HCT116 (cell line): ENCODE measurements at regions not wholly inside any gene's neighbourhood (a gene's known extent, or its start where the extent isn't known, plus 50 kb on each side); places are given as distances from the start of the nearest gene placed in this dataset.

Experiments used
- ATAC-seq: fragments of 200-7000 bp; cut with Tn5 transposase; 2 replicates; pipeline ENCODE4 v1.9.1; 2020; ENCODE audit warnings: mild to moderate bottlenecking, moderate library complexity
- BruUV-seq: library from RNA; stranded (reverse); fragments of 400-500 nt; replicated peaks from 2 replicates; lab custom pipeline; 2021; lab: Mats Ljungman, UMichigan
- CTCF ChIA-PET: fragments of 300-600 bp; sonication (Branson Sonifier 250); formaldehyde crosslinking; loops from one replicate; lab custom pipeline; 2021; ENCODE audit warnings: antibody characterized with exemption; lab: Charles Lee
- POLR2A ChIA-PET: fragments of 300-600, 350-600 bp; sonication (Branson Sonifier 250); formaldehyde crosslinking; loops from one replicate; lab custom pipeline; 2021; ENCODE audit warnings: antibody characterized with exemption; lab: Charles Lee
- RAD21 ChIA-PET, 2 experiments: fragments of 300-600 bp; sonication (Branson Sonifier 250); formaldehyde crosslinking; loops; one replicate each; lab custom pipeline; 2023; ENCODE audit warnings: low total read pairs in 2 of 2; ENCODE audit not compliant: uncharacterized antibody in 2 of 2, unreplicated experiment in 2 of 2, low non-redundant PET in 1 of 2; lab: Charles Lee
- DNase-seq: peaks from one replicate; pipeline ENCODE4 v3.0.0-alpha.2; 2010; ENCODE audit warnings: low read depth, low spot score
- H2AFZ ChIP-seq: fragments of 200-600 bp; shearing (Covaris generic), sonication (generic); 2 replicates; pipeline ENCODE4 v1.6.1; 2017; ENCODE audit warnings: low read depth, mixed run types, mixed read lengths, antibody characterized with exemption, low read length; ENCODE audit not compliant: poor library complexity, severe bottlenecking
- H3K27ac ChIP-seq: 2 replicates; pipeline ENCODE4 v1.5.1; 2012; ENCODE audit warnings: low read depth, low read length
- H3K27me3 ChIP-seq: fragments of 200-600 bp; sonication (generic); 2 replicates; pipeline ENCODE4 v1.6.1; 2016; ENCODE audit warnings: mixed run types, low read length, mixed read lengths; ENCODE audit not compliant: insufficient read depth
- H3K36me3 ChIP-seq, 2 experiments: fragments of 200-500 bp in 1 of 2; fragments of 200-600 bp in 1 of 2; sonication (Bioruptor generic) in 1 of 2; sonication (generic) in 1 of 2; 2 replicates each; pipeline versions ENCODE4 v1.5.1 to v1.6.1; 2014 to 2016; ENCODE audit warnings: low read length in 2 of 2, inconsistent platforms in 1 of 2, mixed read lengths in 1 of 2, mixed run types in 1 of 2; ENCODE audit not compliant: insufficient read depth in 2 of 2, control insufficient read depth in 1 of 2
- H3K4me1 ChIP-seq, 2 experiments: fragments of 200-600 bp in 1 of 2; sonication (generic) in 1 of 2; 2 replicates each; pipeline versions ENCODE4 v1.5.1 to v1.6.1; 2012 to 2017; ENCODE audit warnings: low read length in 2 of 2, inconsistent platforms in 1 of 2, mild to moderate bottlenecking in 1 of 2, mixed read lengths in 1 of 2, mixed run types in 1 of 2, moderate library complexity in 1 of 2; ENCODE audit not compliant: insufficient read depth in 2 of 2, control insufficient read depth in 1 of 2
- H3K4me2 ChIP-seq: fragments of 200-600 bp; sonication (generic); 2 replicates; pipeline ENCODE4 v1.6.1; 2017; ENCODE audit warnings: mixed run types, low read length, mixed read lengths
- H3K4me3 ChIP-seq, 2 experiments: fragments of 200-600 bp in 1 of 2; sonication (generic) in 1 of 2; replicated peaks in 1 of 2; 2 replicates each; pipeline ENCODE4 v1.5.1; 2011 to 2016; ENCODE audit warnings: low read length in 2 of 2, control low read depth in 1 of 2, low read depth in 1 of 2, mild to moderate bottlenecking in 1 of 2, mixed read lengths in 1 of 2, mixed run types in 1 of 2
- H3K79me2 ChIP-seq: fragments of 200-600 bp; sonication (generic); 2 replicates; pipeline ENCODE4 v1.6.1; 2017; ENCODE audit warnings: mild to moderate bottlenecking, mixed run types, low read length, moderate library complexity, mixed read lengths; ENCODE audit not compliant: insufficient read depth
- H3K9ac ChIP-seq: fragments of 200-600 bp; sonication (generic); 2 replicates; pipeline ENCODE4 v1.6.1; 2016; ENCODE audit warnings: low read length, mixed read lengths
- H3K9me2 ChIP-seq: fragments of 200-600 bp; sonication (generic), shearing (Covaris generic); 2 replicates; pipeline ENCODE4 v1.6.1; 2017; ENCODE audit warnings: mixed run types, mild to moderate bottlenecking, moderate library complexity; ENCODE audit not compliant: insufficient read depth
- H3K9me3 ChIP-seq, 2 experiments: fragments of 200-500 bp in 1 of 2; fragments of 200-600 bp in 1 of 2; sonication (Bioruptor generic) in 1 of 2; sonication (generic) in 1 of 2; 2 replicates each; pipeline ENCODE4 v1.6.1; 2014 to 2017; ENCODE audit warnings: low read length in 2 of 2, mixed read lengths in 2 of 2, inconsistent platforms in 1 of 2, low read depth in 1 of 2, mild to moderate bottlenecking in 1 of 2, mixed run types in 1 of 2, moderate library complexity in 1 of 2; ENCODE audit not compliant: control insufficient read depth in 1 of 2, insufficient read depth in 1 of 2
- H4K20me1 ChIP-seq: fragments of 200-600 bp; sonication (generic), shearing (Covaris generic); 2 replicates; pipeline ENCODE4 v1.6.1; 2017; ENCODE audit warnings: mixed run types, mild to moderate bottlenecking, moderate library complexity; ENCODE audit not compliant: insufficient read depth
- ATF3 ChIP-seq: IDR thresholded peaks from 2 replicates; pipeline ENCODE4 v1.6.1; 2012
- CEBPB ChIP-seq: IDR thresholded peaks from 2 replicates; pipeline ENCODE4 v1.6.1; 2012; ENCODE audit warnings: low read depth
- CTCF ChIP-seq, 3 experiments: fragments of 200-600 bp in 1 of 3; sonication (generic) in 1 of 3; IDR thresholded peaks in 2 of 3; conservative IDR thresholded peaks in 1 of 3; 2 replicates each; pipeline ENCODE4 v1.5.1; 2012 to 2017; ENCODE audit warnings: low read depth in 2 of 3, low read length in 2 of 3, antibody characterized with exemption in 1 of 3, borderline replicate concordance in 1 of 3, control low read depth in 1 of 3, mild to moderate bottlenecking in 1 of 3, mixed read lengths in 1 of 3, mixed run types in 1 of 3, moderate library complexity in 1 of 3; ENCODE audit not compliant: insufficient read depth in 1 of 3
- EGR1 ChIP-seq: IDR thresholded peaks from 2 replicates; pipeline ENCODE4 v1.6.1; 2012; ENCODE audit warnings: low read depth
- ELF1 ChIP-seq: IDR thresholded peaks from 2 replicates; pipeline ENCODE4 v1.6.1; 2012; ENCODE audit warnings: low read depth, borderline replicate concordance
- EZH2 ChIP-seq: fragments of 200-600 bp; sonication (generic); IDR thresholded peaks from 2 replicates; pipeline ENCODE4 v1.6.1; 2017; ENCODE audit warnings: antibody characterized with exemption, mixed run types
- FOSL1 ChIP-seq: IDR thresholded peaks from 2 replicates; pipeline ENCODE4 v1.6.1; 2012; ENCODE audit warnings: low read depth
- JUND ChIP-seq: IDR thresholded peaks from 2 replicates; pipeline ENCODE4 v1.6.1; 2012
- POLR2A ChIP-seq: IDR thresholded peaks from 2 replicates; pipeline ENCODE4 v1.7.0; 2011; ENCODE audit warnings: borderline replicate concordance; ENCODE audit not compliant: insufficient read depth, insufficient read length; ENCODE audit errors: extremely low read depth
- RAD21 ChIP-seq: IDR thresholded peaks from 2 replicates; pipeline ENCODE4 v1.6.1; 2012; ENCODE audit warnings: low read depth, mild to moderate bottlenecking
- REST ChIP-seq: IDR thresholded peaks from 2 replicates; pipeline ENCODE4 v1.6.1; 2012; ENCODE audit warnings: low read depth
- SP1 ChIP-seq: IDR thresholded peaks from 2 replicates; pipeline ENCODE4 v1.6.1; 2012; ENCODE audit warnings: low read depth
- TCF7L2 ChIP-seq: IDR thresholded peaks from 2 replicates; pipeline ENCODE4 v1.7.0; 2011; ENCODE audit warnings: borderline replicate concordance, inconsistent platforms; ENCODE audit not compliant: insufficient read depth, insufficient read length; ENCODE audit errors: extremely low read depth
- YY1 ChIP-seq: IDR thresholded peaks from 2 replicates; pipeline ENCODE4 v1.6.1; 2011; ENCODE audit warnings: low read length, low read depth, moderate library complexity, mild to moderate bottlenecking; ENCODE audit not compliant: insufficient replicate concordance; ENCODE audit errors: extremely low read depth
- ZNF274 ChIP-seq: fragments of 200-500 bp; sonication (Bioruptor generic); IDR thresholded peaks from 2 replicates; pipeline ENCODE4 v1.6.1; 2014; ENCODE audit warnings: mild to moderate bottlenecking, low read depth, low read length, inconsistent platforms
- intact Hi-C: fragments of 100-400 bp; cut with micrococcal nuclease; formaldehyde crosslinking; loops from 2 replicates; pipeline ENCODE4 v1.10.0; 2022

- Histone ChIP-seq H4K20me1 (no peaks in the 10 kb centered on the region), H3K27ac (no peak overlapping the region), H2AFZ (no peak overlapping the region), H3K27me3 (no peaks in the 10 kb centered on the region), H3K4me2 (no peak overlapping the region), H3K4me3 (no peak overlapping the region), H3K9me2 (no peaks in the 10 kb centered on the region), H3K9me3 (no peaks in the 10 kb centered on the region), H3K36me3 (no peaks in the 10 kb centered on the region), H3K79me2 (no peaks in the 10 kb centered on the region), H3K9ac (no peak overlapping the region), H3K4me1 (no peaks in the 10 kb centered on the region)
- ATAC-seq, result no peak
- ChIA-PET CTCF (no interaction called here), RAD21 (no interaction called here), POLR2A (no interaction called here)
- BruUV-seq, result no TSS peak
- no peak for TF ChIP-seq EGR1
- no peak for TF ChIP-seq ATF3
- TF ChIP-seq TCF7L2, result no peak
- no peak for TF ChIP-seq REST
- no peak for TF ChIP-seq ZNF274
- no peak for TF ChIP-seq ELF1
- TF ChIP-seq CTCF (IDR thresholded peaks at IDR 0.05 in 2 of 3, conservative IDR thresholded peaks at IDR 0.05 in 1 of 3; ENCODE audit: borderline replicate concordance in 1 of 3, insufficient read depth in 1 of 3, low read depth in 2 of 3, low read length in 2 of 3), result no peak
- no peak for TF ChIP-seq RAD21
- no peak for TF ChIP-seq CEBPB
- no peak for TF ChIP-seq FOSL1
- TF ChIP-seq POLR2A, result no peak
- no peak for TF ChIP-seq SP1
- TF ChIP-seq JUND, result no peak
- TF ChIP-seq YY1, result no peak
- no peak for TF ChIP-seq EZH2
- no peak for DNase-seq
- intact Hi-C loops, result no loop called here
These were observed 99.0 kb upstream of the SLC25A33 start for GRCh38 chr1:9440261-9440660.
